ENCODE measurements at regions not wholly inside any gene's neighbourhood (a gene's known extent, or its start where the extent isn't known, plus 50 kb on each side); places are given as distances from the start of the nearest gene placed in this dataset.

DNA sequence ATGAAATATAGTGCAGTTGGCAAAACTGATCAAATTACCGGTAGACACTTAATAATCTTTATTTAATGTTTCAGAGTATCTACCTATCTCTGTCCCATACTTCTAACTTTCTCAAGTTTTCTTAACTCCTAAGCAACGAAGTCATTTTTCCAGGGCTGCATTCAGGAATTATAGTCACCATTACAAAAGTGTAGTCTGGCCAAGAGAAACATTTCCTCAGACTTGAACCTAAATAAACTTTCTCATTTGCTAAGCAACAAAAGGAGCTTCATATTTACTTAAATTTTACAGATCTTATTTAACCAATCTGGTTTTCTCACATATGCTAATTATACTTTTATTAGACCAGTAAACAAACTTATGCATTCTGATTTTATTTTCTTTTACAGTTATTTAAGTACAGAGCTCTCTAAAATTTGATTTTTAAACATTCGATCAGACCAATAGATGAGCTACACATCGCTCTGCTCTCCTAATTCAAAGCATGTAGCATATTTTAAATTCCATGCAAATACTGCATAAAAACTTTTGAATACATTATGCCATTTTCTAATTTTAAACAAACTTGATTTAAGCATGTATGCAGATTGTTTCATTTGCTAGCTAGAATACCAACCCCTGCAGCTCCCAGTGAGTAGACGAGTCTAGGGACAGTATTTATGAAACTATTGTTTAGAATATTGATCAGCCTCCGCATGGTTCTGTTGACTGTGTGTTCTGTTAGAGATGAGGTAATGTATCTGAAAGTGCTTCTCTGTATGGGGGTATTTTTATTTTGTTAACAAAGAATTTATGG is 201.4 kb downstream of the CHRM3 start:
- Mint-ChIP-seq H3K27me3 (peaks cover 3% of the 10 kb centered on the region), H3K4me1 (peaks cover 16% of the 10 kb centered on the region), H3K9me3 (peaks cover 1% of the 10 kb centered on the region), H3K4me3 (no peak overlapping the region), H3K36me3 (peaks cover 2% of the 10 kb centered on the region), H3K27ac (no peak overlapping the region)
- no peak for DNase-seq
- no peak for ATAC-seq (ENCODE audit: low read depth)
- POLR2A ChIA-PET, result interaction anchor here (1.8 to 1.9 kb wide), 2 partner anchors 131 to 310 kb away, joined by 7 to 9 read pairs; no protein-coding TSS in a partner anchor

DNA sequence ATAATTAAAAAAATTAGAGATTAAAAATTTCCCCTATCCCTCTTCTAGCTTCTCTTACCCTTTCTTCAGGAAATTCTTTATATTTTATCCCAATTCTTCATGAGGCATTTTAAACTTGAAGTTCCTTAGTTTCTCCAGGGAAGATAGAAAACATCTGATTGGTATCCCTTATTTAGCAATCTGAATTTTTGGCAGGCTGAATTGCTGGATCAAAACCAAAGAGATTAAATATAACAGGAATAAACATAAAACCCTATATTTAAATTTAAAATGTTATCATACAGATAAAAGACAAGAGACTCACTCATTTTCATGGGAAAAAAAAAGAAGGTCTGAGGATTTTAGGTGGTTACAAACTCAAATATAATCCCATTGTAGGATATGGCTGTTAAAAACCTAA is 204.2 kb downstream of the CHRM3 start:
- Mint-ChIP-seq H3K4me3 (no peak overlapping the region), H3K36me3 (peaks cover 3% of the 10 kb centered on the region), H3K4me1 (peaks cover 12% of the 10 kb centered on the region), H3K27ac (no peak overlapping the region), H3K9me3 (peaks cover 3% of the 10 kb centered on the region), H3K27me3 (no peaks in the 10 kb centered on the region)
- ATAC-seq (ENCODE audit: low read depth), result no peak
- POLR2A ChIA-PET, result no interaction called here
- no peak for DNase-seq

DNA sequence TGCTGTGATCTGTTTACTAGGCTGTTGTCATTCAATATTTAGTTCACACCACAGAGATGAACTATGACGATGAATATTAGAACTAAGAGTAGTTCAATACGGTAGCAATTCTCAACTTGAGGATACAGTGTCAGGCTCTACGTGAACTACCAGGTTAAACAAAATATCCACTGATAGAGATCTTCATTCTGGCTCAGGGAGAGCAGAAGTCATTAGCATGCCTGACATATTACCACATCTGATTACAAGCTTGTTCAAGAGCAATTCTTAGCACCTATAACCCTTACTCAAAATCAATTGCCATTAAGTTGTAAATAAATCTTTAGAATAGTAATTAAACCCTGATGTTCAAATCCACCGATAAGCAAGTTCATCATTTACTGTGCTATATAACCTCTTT is 207.2 kb downstream of the CHRM3 start:
- DNase-seq (no peak), ATAC-seq (ENCODE audit: low read depth) (no peak)
- Mint-ChIP-seq H3K4me3 (no peak overlapping the region), H3K27me3 (no peaks in the 10 kb centered on the region), H3K27ac (no peak overlapping the region), H3K36me3 (peaks cover 3% of the 10 kb centered on the region), H3K9me3 (peaks cover 3% of the 10 kb centered on the region), H3K4me1 (peaks cover 2% of the 10 kb centered on the region)
- POLR2A ChIA-PET, result no interaction called here

DNA sequence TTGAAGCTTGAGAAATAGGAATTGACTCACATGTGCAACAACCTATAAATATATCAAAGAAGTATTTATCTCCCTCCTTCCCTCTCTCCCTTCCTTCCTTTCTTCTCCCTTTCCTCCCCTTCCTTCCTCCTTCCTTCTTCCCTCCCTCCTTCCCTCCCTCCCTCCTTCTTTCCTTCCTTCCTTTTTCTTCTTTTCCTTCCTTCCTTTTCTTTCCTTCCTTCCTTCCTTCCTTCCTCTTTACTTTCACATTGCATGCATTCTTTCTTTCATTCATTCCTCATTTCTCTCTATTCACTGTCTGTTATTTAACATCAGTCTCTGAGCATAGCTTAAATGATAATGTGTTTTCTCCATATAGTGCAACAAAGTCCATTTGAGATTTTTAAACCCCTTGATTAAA is 214.2 kb downstream of the CHRM3 start:
- peaks cover 9% of the 10 kb centered on the region for H3K9me3 Mint-ChIP-seq
- DNase-seq, result no peak
- H3K36me3 Mint-ChIP-seq, result peaks cover 5% of the 10 kb centered on the region
- no peak overlapping the region for H3K4me3 Mint-ChIP-seq
- no peak overlapping the region for H3K27ac Mint-ChIP-seq
- no peaks in the 10 kb centered on the region for H3K27me3 Mint-ChIP-seq
- H3K4me1 Mint-ChIP-seq, result no peaks in the 10 kb centered on the region
- ATAC-seq (ENCODE audit: low read depth), result no peak
- POLR2A ChIA-PET, result interaction anchor here (0.7 kb wide), 1 partner anchor 10 kb away, joined by 3 read pairs; no protein-coding TSS in a partner anchor

DNA sequence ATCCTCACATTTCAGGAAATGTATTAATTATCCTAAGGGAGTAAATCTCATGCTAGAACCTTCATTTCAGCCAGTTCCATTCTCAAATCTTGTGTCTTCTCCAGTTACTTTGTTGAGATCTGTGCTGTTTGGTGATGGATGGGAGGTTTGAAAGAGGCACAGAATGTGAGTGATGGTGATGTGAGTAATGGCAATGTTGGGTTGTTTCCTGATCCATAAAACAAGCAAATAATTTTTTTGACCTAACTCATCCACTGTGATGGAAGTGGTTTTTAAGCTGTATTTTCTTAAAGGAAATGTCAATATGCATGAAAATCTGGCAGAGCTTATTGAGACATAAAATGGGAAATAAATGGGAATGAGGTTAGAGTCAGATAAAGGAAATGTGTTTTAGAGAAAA is 214.7 kb downstream of the CHRM3 start:
- POLR2A ChIA-PET, result interaction anchor here (0.7 kb wide), 1 partner anchor 10 kb away, joined by 3 read pairs; no protein-coding TSS in a partner anchor
- Mint-ChIP-seq H3K27ac (no peak overlapping the region), H3K4me1 (no peaks in the 10 kb centered on the region), H3K27me3 (no peaks in the 10 kb centered on the region), H3K9me3 (peaks cover 9% of the 10 kb centered on the region), H3K4me3 (no peak overlapping the region), H3K36me3 (peaks cover 5% of the 10 kb centered on the region)
- ATAC-seq (ENCODE audit: low read depth) (no peak), DNase-seq (no peak)

DNA sequence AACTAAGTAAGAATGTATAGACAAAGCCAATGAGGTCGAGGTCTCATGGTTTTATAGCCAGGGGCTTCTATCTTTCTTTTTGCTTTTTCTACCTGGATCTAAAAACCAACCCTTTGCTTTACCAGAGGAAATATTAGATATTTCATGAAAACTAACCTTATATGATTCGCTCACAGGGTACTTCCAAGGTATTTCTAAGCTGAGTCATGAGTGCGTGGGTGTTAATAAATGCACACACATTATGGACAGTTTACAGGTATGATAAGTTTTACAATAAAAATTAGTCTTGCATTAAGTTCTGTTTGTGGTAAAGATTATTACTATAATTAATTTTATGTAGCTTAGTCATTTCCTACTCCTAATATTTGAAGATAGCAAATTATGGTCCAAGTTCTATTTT is 217.2 kb downstream of the CHRM3 start:
- no peak for DNase-seq
- no peaks in the 10 kb centered on the region for H3K4me1 Mint-ChIP-seq
- peaks cover 9% of the 10 kb centered on the region for H3K9me3 Mint-ChIP-seq
- ATAC-seq (ENCODE audit: low read depth), result no peak
- no peak overlapping the region for H3K27ac Mint-ChIP-seq
- POLR2A ChIA-PET, result no interaction called here
- peaks cover 5% of the 10 kb centered on the region for H3K36me3 Mint-ChIP-seq
- no peaks in the 10 kb centered on the region for H3K27me3 Mint-ChIP-seq
- H3K4me3 Mint-ChIP-seq, result no peak overlapping the region

DNA sequence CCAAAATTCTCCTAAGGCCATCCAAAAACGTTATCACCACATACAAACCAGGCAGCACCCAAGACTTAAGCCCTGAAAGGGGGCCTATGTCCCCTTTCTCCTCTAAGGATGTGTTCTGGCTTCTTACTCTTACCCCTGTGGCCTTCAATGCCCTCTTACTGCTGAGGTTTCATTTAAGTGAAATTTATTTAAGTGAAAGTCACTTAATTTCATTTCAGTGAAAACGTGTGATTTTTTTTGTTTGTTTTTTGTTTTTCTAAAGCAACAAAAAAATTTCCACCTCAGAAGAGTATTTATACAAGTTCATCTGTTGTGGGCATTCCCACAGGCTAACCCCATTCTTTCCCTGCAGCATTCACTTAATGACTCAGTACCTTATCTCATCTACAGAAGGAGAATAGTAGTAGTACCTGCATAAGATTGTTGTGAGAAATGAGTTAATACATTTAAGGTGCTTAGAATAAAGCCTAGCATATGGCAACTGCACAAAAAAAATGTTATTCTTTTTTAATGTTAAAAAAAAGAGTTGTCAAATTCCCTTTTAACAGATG is 220.6 kb downstream of the CHRM3 start:
- ATAC-seq (ENCODE audit: low read depth) (no peak), DNase-seq (no peak)
- no peaks in the 10 kb centered on the region for H3K9me3 Mint-ChIP-seq

DNA sequence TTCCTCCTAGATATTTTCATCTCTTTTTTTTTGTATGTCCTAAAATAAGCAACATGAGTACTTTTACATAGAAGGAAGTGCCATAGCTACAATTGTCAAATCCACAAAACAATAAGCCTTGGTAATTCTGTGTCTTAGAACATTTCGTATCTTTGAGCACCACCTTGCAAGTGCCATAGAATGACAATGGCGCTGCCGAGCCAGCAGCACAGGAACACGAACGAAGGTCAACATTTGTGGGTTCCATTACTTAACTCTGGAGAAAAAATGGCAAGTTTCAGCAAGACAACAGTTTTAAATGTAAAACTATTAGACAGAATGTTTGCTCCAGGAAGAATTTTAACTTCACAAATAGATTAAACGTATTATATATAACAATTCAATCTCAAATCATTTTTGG is 222.1 kb downstream of the CHRM3 start:
- POLR2A ChIA-PET, result no interaction called here

More for the DNA sequence above, 220.6 kb downstream of the CHRM3 start:
- H3K4me3 Mint-ChIP-seq, result no peak overlapping the region
- no peaks in the 10 kb centered on the region for H3K36me3 Mint-ChIP-seq
- no peak overlapping the region for H3K27ac Mint-ChIP-seq
- POLR2A ChIA-PET, result no interaction called here
- no peaks in the 10 kb centered on the region for H3K27me3 Mint-ChIP-seq
- no peaks in the 10 kb centered on the region for H3K4me1 Mint-ChIP-seq

DNA sequence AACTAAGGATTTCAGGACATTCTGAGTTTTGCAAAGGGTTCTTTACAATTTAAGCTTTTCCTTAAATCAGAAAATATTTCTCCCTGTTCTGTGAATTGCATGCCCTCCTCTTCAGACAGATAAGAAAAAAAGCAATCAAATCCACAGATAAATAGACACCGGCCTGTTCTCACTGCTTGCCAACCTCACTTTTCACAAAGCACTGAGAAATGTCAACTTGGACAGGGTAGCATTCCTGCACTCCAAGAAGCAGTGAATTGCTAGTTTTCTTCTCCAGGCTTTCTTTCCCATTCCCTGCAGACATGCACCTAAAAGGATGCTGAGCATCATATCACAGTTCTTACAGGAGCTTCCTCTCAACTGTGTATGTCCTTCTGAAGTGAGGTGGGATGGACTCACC is 226.0 kb downstream of the CHRM3 start:
- Mint-ChIP-seq H3K36me3 (no peaks in the 10 kb centered on the region), H3K27me3 (no peaks in the 10 kb centered on the region), H3K9me3 (no peaks in the 10 kb centered on the region), H3K4me1 (no peaks in the 10 kb centered on the region), H3K4me3 (no peak overlapping the region), H3K27ac (no peak overlapping the region)
- DNase-seq (no peak), ATAC-seq (ENCODE audit: low read depth) (no peak)
- POLR2A ChIA-PET, result no interaction called here

More for the DNA sequence above, 222.1 kb downstream of the CHRM3 start:
- Mint-ChIP-seq H3K4me1 (no peaks in the 10 kb centered on the region), H3K9me3 (no peaks in the 10 kb centered on the region), H3K36me3 (no peaks in the 10 kb centered on the region), H3K27ac (no peak overlapping the region), H3K4me3 (no peak overlapping the region), H3K27me3 (no peaks in the 10 kb centered on the region)
- ATAC-seq (ENCODE audit: low read depth), result no peak
- no peak for DNase-seq

DNA sequence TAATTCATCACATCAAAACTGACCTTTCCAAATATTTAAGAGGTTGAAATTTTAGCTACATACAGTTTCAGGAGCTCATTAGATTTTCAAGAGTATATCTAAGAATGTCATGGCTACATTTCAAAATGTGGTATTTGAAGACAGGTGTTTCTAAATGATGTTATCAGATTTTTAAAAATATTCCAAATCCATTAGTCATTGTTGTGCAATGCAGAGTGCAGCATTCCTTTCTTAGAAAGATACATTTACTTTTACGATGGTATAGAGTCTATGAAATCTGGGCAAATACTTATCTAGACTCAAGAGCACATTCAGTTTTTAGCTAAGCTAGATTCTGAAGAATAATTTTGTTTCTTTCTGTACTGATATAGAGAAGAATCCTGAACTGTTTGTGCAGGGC is 230.3 kb downstream of the CHRM3 start:
- H3K9me3 Mint-ChIP-seq, result peaks cover 6% of the 10 kb centered on the region
- no peak for ATAC-seq (ENCODE audit: low read depth)
- no peaks in the 10 kb centered on the region for H3K27me3 Mint-ChIP-seq
- H3K4me1 Mint-ChIP-seq, result no peaks in the 10 kb centered on the region
- no peak overlapping the region for H3K27ac Mint-ChIP-seq
- DNase-seq, result no peak
- no peaks in the 10 kb centered on the region for H3K36me3 Mint-ChIP-seq
- POLR2A ChIA-PET, result no interaction called here
- no peak overlapping the region for H3K4me3 Mint-ChIP-seq

DNA sequence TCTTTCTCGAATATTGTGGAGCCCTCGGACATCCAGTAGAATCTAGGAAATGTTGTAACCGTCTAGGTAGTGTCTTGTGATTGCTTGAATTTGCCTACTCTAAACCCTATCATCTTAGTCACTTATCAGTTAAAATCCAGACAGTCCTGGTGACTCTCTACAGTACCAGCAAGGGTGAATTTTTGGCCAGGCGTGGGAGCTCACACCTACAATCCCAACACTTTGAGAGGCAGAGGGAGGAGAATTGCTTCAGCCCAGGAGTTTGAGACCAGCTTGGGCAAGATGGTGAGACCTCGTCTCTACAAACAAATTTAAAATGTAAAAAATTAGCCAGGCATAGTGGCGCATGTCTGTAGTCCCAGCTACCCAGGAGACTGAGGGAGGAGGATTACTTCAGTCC is 230.9 kb downstream of the CHRM3 start:
- no peaks in the 10 kb centered on the region for H3K36me3 Mint-ChIP-seq

DNA sequence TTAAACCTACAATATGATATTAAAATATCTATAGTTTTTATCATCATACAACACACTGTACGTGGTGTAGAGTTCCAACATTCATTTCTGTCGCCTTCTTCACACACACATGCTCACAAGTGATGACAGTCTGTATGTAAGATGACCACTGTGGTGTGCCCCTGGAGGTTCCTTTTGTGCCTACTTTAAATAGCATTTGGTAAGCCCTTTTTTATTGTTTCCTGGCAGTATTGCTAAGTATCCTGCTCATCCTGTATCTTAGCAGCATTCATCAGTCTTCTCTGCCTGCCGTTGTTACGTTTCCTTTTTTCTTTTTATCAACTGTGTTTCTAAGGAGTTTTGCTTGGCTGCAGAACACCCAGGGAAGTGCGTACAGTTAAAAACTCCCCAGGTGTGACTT is 231.4 kb downstream of the CHRM3 start:
- Mint-ChIP-seq H3K27ac (no peak overlapping the region), H3K36me3 (no peaks in the 10 kb centered on the region), H3K9me3 (peaks cover 8% of the 10 kb centered on the region), H3K4me3 (no peak overlapping the region), H3K4me1 (no peaks in the 10 kb centered on the region), H3K27me3 (no peaks in the 10 kb centered on the region)
- ATAC-seq (ENCODE audit: low read depth) (no peak), DNase-seq (no peak)
- POLR2A ChIA-PET, result no interaction called here

More for the DNA sequence above, 230.9 kb downstream of the CHRM3 start:
- H3K9me3 Mint-ChIP-seq, result peaks cover 7% of the 10 kb centered on the region
- no peak overlapping the region for H3K27ac Mint-ChIP-seq
- POLR2A ChIA-PET, result no interaction called here
- H3K27me3 Mint-ChIP-seq, result no peaks in the 10 kb centered on the region
- no peak for DNase-seq
- no peak for ATAC-seq (ENCODE audit: low read depth)
- H3K4me1 Mint-ChIP-seq, result no peaks in the 10 kb centered on the region
- no peak overlapping the region for H3K4me3 Mint-ChIP-seq

DNA sequence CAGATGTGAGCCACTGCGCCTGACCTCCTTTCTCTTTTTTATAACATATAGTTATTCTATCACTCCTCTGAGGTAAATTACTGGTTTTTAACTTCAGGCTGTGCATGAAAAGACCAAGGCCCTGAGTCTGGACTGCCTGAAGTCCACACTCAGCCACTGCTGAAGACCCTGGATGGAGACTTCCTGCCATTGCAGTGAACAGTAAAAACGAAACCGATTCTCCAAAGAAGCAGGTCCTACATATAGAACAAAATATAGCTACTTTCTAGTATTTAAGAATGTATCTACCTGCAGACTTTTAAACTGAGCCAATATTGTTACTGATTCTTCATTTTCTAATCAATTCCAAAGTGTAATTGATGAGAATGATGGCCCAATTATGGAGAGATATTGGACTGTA is 232.8 kb downstream of the CHRM3 start:
- POLR2A ChIA-PET, result no interaction called here
- no peaks in the 10 kb centered on the region for H3K4me1 Mint-ChIP-seq
- no peak overlapping the region for H3K27ac Mint-ChIP-seq
- DNase-seq (no peak), ATAC-seq (ENCODE audit: low read depth) (no peak)
- no peaks in the 10 kb centered on the region for H3K36me3 Mint-ChIP-seq
- no peaks in the 10 kb centered on the region for H3K27me3 Mint-ChIP-seq
- H3K4me3 Mint-ChIP-seq, result no peak overlapping the region
- H3K9me3 Mint-ChIP-seq, result peaks cover 8% of the 10 kb centered on the region

DNA sequence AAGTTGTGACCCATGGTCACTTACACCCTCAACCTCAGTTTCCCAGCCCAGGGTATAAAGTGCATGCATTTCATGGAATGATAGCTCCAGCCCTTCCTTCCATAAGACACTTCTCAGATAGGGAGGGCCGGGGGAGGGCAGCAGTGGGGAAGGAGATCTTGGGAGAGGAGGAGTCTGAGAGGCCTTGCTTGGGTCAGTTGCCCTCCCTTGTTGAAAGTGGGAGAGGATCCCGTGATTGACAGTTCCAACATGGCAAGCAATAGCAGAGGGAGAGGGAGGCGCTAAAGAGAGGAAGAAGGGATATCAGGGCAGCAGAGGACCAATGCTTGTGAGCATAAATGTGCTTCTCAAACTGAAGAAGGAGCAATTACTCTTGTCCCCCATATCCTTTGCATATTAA is 244.4 kb downstream of the CHRM3 start:
- POLR2A ChIA-PET, result no interaction called here
- Mint-ChIP-seq H3K4me3 (no peak overlapping the region), H3K27me3 (no peaks in the 10 kb centered on the region), H3K9me3 (no peaks in the 10 kb centered on the region), H3K36me3 (no peaks in the 10 kb centered on the region), H3K27ac (no peak overlapping the region), H3K4me1 (no peaks in the 10 kb centered on the region)
- ATAC-seq (ENCODE audit: low read depth) (no peak), DNase-seq (no peak)

Data from activated naive CD8-positive, alpha-beta T cell treated with anti-CD3 and anti-CD28 coated beads, Interleukin-2, amount 10 ng/mL, durations not matched to agents 7 days and 5 days (primary cell).